ENCODE measurements at regions not wholly inside any gene's neighbourhood (a gene's known extent, or its start where the extent isn't known, plus 50 kb on each side); places are given as distances from the start of the nearest gene placed in this dataset.

DNA sequence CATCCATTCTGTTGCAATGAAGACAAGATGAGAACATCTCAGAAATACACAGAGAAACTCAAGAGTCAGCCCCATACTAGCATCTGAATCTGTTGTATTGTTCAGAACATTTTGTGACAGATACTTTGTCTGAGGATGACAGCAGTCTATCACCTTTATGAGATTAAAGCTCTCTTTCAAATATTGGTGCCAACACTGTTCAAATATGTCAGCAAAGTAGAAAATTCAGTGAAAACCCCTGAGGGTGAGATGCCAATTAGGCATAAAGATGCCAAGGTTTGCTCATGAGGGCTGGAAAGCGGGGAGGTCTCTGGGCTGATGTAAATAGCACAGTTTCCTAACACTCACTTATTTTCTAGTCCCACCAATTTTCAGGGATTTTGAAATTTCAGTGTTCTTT lies 1054.2 kb upstream of the CRIM1 start:
- Histone ChIP-seq H3K4me3 (ENCODE audit: low read depth, low read length) (no peak overlapping the region), H3K9me3 (no peaks in the 10 kb centered on the region), H3K27me3 (0 out of 2 replicates have a peak, but pooled peaks cover 3% of the 10 kb centered on the region), H3K36me3 (no peaks in the 10 kb centered on the region), H3K4me1 (no peaks in the 10 kb centered on the region)
- TF ChIP-seq, protein P1, sequence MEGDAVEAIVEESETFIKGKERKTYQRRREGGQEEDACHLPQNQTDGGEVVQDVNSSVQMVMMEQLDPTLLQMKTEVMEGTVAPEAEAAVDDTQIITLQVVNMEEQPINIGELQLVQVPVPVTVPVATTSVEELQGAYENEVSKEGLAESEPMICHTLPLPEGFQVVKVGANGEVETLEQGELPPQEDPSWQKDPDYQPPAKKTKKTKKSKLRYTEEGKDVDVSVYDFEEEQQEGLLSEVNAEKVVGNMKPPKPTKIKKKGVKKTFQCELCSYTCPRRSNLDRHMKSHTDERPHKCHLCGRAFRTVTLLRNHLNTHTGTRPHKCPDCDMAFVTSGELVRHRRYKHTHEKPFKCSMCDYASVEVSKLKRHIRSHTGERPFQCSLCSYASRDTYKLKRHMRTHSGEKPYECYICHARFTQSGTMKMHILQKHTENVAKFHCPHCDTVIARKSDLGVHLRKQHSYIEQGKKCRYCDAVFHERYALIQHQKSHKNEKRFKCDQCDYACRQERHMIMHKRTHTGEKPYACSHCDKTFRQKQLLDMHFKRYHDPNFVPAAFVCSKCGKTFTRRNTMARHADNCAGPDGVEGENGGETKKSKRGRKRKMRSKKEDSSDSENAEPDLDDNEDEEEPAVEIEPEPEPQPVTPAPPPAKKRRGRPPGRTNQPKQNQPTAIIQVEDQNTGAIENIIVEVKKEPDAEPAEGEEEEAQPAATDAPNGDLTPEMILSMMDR (IDR thresholded peaks at IDR 0.05; ENCODE audit: low read depth, low read length), result no peak
- DNase-seq, result no peak

DNA sequence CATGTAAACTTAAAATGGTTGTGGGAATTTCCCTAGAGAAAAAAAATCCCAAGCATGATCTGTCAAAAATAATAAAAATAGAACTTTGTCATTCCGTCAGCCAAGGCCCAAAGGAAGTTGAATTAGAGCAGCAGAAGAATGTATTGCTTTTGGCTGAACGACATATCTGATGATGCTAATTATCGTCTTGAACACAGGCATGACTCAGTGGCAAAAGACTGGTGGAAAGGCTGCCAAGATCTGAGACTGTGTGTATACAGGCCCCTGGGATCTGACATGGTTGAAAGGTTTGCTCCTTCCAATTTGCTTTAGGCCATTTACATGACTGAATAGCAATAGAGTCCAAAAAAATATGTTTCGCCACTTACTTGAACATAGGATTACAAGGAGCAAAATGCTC lies 1057.1 kb upstream of the CRIM1 start:
- Histone ChIP-seq H3K9me3 (no peaks in the 10 kb centered on the region), H3K27me3 (no peaks in the 10 kb centered on the region), H3K4me1 (no peaks in the 10 kb centered on the region), H3K4me3 (ENCODE audit: low read depth, low read length) (no peak overlapping the region), H3K36me3 (no peaks in the 10 kb centered on the region)
- TF ChIP-seq, protein P1 (IDR thresholded peaks at IDR 0.05; ENCODE audit: low read depth, low read length), result no peak
- peak; percentile 9 for DNase-seq

DNA sequence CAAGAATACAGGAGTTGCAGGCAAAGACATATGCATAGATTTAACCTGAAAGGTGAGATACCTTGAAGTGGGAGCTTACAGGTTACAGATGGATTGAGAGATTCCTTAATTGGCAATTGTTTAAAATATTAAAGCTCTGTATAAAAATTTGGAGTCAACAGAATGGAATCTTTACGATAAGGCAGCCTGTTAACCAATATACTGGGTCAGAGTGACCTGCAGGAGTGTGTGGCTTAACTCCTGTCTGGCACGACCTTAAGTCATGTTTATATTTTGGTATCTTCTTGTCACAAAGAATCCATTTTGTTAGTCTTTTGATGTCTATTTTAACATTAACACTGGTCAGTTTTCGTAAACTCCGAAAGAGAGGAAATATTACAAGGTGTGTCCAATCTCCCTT lies 1058.2 kb upstream of the CRIM1 start:
- no peak for DNase-seq
- no peaks in the 10 kb centered on the region for H3K27me3 ChIP-seq
- TF ChIP-seq, protein P1 (IDR thresholded peaks at IDR 0.05; ENCODE audit: low read depth, low read length), result no peak
- H3K36me3 ChIP-seq, result no peaks in the 10 kb centered on the region
- no peaks in the 10 kb centered on the region for H3K4me1 ChIP-seq
- H3K4me3 ChIP-seq (ENCODE audit: low read depth, low read length), result no peak overlapping the region
- no peaks in the 10 kb centered on the region for H3K9me3 ChIP-seq

DNA sequence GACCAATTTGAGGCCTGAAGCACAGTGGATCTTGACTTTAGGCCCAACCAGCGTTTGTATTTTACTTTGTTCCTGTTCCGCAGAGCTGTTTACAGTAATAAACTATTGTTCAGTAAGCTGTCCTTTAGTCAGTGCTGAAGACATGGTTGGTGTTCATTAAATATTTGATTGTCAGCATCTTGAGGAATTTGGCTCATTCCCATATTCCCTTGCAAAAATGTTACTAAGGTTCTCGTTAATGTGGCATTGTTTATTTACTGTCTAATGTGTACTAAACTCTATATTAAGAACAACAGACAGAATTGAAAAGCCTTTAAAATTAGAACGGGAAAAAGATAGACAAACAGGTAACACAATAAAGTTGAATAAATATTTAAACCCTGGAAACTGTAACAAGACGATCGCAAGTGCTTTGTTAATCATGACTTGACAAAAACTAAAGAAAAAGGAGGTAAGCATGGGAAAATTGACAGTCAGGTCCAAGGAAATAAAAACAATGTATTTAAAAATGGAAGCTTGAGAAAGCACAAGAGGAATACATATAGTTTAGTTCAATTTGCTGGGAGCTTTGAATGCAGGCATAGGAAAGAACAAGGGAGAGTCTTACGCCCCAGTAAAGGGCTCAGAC lies 1060.8 kb upstream of the CRIM1 start:
- DNase-seq, result no peak

DNA sequence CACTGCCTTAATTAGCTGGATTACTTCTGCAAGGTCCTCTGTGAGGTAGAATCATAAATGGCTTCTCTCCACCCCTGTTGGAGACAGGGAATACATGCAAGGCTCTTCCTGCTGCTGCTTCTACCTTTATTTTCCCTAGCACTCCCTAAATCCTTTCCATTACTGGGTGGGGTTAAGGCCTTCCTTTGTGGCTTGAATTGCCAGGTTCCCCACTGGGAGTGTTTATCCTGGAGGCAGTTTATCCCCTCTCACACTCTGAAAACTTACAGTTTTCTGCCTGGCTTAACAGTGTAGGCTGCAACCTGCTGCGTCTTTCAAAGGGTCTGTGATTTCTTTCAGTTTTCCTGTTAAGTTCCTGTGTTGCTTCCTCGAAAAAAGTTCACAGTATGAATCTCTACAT lies 1062.3 kb upstream of the CRIM1 start:
- Histone ChIP-seq H3K9me3 (no peaks in the 10 kb centered on the region), H3K4me1 (no peaks in the 10 kb centered on the region), H3K4me3 (ENCODE audit: low read depth, low read length) (no peak overlapping the region), H3K27me3 (no peaks in the 10 kb centered on the region), H3K36me3 (no peaks in the 10 kb centered on the region)
- TF ChIP-seq, protein P1 (IDR thresholded peaks at IDR 0.05; ENCODE audit: low read depth, low read length), result no peak
- no peak for DNase-seq

More for the DNA sequence above, 1060.8 kb upstream of the CRIM1 start:
- Histone ChIP-seq H3K27me3 (no peaks in the 10 kb centered on the region), H3K4me1 (no peaks in the 10 kb centered on the region), H3K9me3 (no peaks in the 10 kb centered on the region), H3K4me3 (ENCODE audit: low read depth, low read length) (no peak overlapping the region), H3K36me3 (no peaks in the 10 kb centered on the region)
- TF ChIP-seq, protein P1 (IDR thresholded peaks at IDR 0.05; ENCODE audit: low read depth, low read length), result no peak

DNA sequence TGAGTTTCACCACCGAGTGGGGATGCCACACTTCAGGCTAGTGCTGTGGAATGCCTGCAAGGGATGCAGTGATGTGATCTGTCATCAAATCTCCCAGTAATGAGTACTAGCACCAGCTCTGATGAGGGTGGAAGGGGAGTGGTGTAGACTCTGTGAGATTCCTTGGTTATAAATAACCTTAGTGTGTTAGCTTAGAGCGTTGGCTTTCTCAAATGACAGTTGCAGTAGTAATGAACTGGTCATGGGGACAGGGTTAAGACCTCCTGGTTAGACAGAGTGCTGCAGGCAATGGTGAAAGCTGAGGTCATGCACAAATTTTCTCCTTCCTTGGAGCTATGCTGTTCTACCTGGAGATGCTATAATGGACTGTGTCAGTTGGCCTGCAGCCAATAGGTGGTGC lies 1063.4 kb upstream of the CRIM1 start:
- TF ChIP-seq, protein P1 (IDR thresholded peaks at IDR 0.05; ENCODE audit: low read depth, low read length), result no peak

More for the DNA sequence above, 1063.4 kb upstream of the CRIM1 start:
- H3K9me3 ChIP-seq, result no peaks in the 10 kb centered on the region
- DNase-seq, result no peak
- H3K27me3 ChIP-seq, result no peaks in the 10 kb centered on the region
- H3K4me1 ChIP-seq, result no peaks in the 10 kb centered on the region
- no peak overlapping the region for H3K4me3 ChIP-seq (ENCODE audit: low read depth, low read length)
- H3K36me3 ChIP-seq, result no peaks in the 10 kb centered on the region
